NCI-H2196 treated with DMSO at 0.1 percent for 48 hours (cell line): ENCODE measurements at regions not wholly inside any gene's neighbourhood (a gene's known extent, or its start where the extent isn't known, plus 50 kb on each side); places are given as distances from the start of the nearest gene placed in this dataset.
"Not testable (repeated sequence)": the region's sequence is repeated elsewhere in the genome, so short reads cannot be mapped to it uniquely, and the experiment has no call there.

Experiments
- DNase-seq: peaks from one replicate; lab custom pipeline; 2025; ENCODE audit not compliant: unreplicated experiment; lab: John Stamatoyannopoulos, UW

- no peak for DNase-seq
Measured at GRCh38 chr6:80531681-80532619, 425.5 kb downstream of the BCKDHB start.

- no peak for DNase-seq
Measured at GRCh38 chr6:80530103-80530502, 423.6 kb downstream of the BCKDHB start.

GRCh38 chr6:80528115-80528514 lies 421.6 kb downstream of the BCKDHB start:
- peak; percentile 73 for DNase-seq

- peak; percentile 85 for DNase-seq
Measured at GRCh38 chr6:80527552-80528052, 421.1 kb downstream of the BCKDHB start.

- peak; percentile 49 for DNase-seq
Measured at GRCh38 chr6:80523531-80523997, 417.1 kb downstream of the BCKDHB start.

- no peak for DNase-seq
Measured at GRCh38 chr6:80523010-80523409, 416.5 kb downstream of the BCKDHB start.

GRCh38 chr6:80522576-80522975 lies 416.1 kb downstream of the BCKDHB start:
- no peak for DNase-seq

GRCh38 chr6:80519811-80520594 lies 413.5 kb downstream of the BCKDHB start:
- no peak for DNase-seq

GRCh38 chr6:80517525-80517924 lies 411.1 kb downstream of the BCKDHB start:
- no peak for DNase-seq

GRCh38 chr6:80510521-80510920 lies 404.1 kb downstream of the BCKDHB start:
- not testable (repeated sequence) for DNase-seq

GRCh38 chr6:80508885-80509630 lies 402.6 kb downstream of the BCKDHB start:
- DNase-seq = no peak

GRCh38 chr6:80504882-80505281 lies 398.4 kb downstream of the BCKDHB start:
- DNase-seq = no peak

- DNase-seq = no peak
Measured at GRCh38 chr6:80503660-80504059, 397.2 kb downstream of the BCKDHB start.

GRCh38 chr6:80502871-80503270 lies 396.4 kb downstream of the BCKDHB start:
- no peak for DNase-seq

- no peak for DNase-seq
Measured at GRCh38 chr6:80501636-80502035, 395.2 kb downstream of the BCKDHB start.

GRCh38 chr6:80497696-80498486 lies 391.4 kb downstream of the BCKDHB start:
- not testable (repeated sequence) for DNase-seq

GRCh38 chr6:80489911-80490635 lies 383.6 kb downstream of the BCKDHB start:
- no peak for DNase-seq

- no peak for DNase-seq
Measured at GRCh38 chr6:80488190-80488589, 381.7 kb downstream of the BCKDHB start.

- not testable (repeated sequence) for DNase-seq
Measured at GRCh38 chr6:80485494-80485893, 379.0 kb downstream of the BCKDHB start.
